Umbilical cord (tissue), 1 donor: ENCODE measurements at regions not wholly inside any gene's neighbourhood (a gene's known extent, or its start where the extent isn't known, plus 50 kb on each side); places are given as distances from the start of the nearest gene placed in this dataset.

Source experiments
- DNase-seq: peaks from one replicate; pipeline ENCODE4 v3.0.0-alpha.2; 2015; ENCODE audit warnings: low spot score

DNA sequence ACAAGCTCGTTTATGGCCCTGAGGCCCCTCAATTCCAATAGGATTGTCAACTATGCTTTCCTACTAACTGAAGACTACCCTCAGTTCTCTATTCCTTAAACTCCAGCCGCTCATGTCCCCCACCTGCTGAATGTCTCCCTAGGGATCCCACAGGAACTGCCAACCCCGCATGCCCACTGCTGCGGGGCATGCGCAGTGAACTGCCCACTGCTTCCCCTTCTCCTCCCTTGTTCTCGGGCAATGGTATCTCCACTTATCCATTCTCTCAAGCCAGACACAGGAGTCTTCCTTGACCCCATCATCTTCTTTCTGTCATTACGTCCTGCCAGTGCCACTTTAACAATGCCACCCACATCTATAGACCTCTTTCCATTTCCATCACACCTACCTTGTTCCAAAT, 90.0 kb downstream of the FGF18 start:
- no peak for DNase-seq

DNA sequence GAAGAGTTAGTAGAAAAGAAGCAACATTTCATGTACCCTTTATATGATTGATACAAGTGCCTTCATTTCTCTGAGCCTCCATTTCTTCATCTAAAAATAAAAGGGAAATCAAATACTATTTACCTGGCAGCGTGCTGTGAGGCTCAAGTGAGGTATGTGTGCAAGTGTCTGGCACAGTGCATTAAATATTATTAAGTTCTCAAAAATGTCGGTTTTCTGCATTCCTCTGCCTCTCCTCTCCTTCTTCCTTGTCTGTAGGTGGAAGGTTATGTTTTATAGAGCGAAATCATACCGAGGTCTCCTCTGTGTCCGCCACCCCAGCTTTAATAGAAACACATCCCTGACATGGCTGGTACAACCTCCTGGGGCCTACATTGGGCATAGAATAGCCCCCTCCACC, 93.0 kb downstream of the FGF18 start:
- peak; percentile 14 for DNase-seq

DNA sequence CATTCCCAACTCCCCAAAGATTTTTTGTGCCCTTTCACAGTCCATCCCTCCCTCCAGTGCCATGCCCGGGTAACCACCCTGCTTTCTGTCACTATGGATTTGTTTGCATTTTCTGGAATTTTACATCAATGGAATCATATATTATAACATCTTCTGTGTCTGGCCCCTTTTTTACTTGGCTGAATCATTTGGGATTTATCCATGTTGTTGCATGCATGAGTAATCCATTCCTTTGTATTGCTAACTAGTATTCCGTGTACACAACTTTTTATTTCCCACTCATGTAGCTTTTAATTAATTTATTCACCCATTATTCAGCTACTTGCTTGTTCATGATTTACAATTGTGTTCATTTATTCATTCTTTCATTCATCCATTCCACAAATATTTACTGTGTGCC, 94.1 kb downstream of the FGF18 start:
- no peak for DNase-seq

DNA sequence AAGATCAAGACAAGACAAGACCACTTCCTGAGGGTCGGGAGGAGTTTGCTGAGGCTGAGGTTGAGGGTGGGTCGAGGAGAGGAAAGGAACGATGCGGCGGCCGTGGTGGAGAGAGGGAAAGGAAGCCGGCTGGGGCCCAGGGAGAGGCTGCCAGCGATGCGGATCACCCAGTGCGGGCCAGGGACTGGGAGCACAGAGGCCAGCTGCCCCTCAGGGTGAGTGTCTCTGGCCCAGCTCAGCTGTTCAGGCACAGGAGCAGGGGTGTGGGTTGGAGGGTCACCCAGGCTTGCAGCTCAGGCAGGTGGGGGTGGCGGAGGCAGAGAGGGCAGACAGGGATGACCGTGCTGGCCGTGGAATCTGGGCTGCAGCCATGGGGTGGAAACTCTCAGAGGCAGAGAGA, 99.5 kb downstream of the FGF18 start:
- DNase-seq: no peak

DNA sequence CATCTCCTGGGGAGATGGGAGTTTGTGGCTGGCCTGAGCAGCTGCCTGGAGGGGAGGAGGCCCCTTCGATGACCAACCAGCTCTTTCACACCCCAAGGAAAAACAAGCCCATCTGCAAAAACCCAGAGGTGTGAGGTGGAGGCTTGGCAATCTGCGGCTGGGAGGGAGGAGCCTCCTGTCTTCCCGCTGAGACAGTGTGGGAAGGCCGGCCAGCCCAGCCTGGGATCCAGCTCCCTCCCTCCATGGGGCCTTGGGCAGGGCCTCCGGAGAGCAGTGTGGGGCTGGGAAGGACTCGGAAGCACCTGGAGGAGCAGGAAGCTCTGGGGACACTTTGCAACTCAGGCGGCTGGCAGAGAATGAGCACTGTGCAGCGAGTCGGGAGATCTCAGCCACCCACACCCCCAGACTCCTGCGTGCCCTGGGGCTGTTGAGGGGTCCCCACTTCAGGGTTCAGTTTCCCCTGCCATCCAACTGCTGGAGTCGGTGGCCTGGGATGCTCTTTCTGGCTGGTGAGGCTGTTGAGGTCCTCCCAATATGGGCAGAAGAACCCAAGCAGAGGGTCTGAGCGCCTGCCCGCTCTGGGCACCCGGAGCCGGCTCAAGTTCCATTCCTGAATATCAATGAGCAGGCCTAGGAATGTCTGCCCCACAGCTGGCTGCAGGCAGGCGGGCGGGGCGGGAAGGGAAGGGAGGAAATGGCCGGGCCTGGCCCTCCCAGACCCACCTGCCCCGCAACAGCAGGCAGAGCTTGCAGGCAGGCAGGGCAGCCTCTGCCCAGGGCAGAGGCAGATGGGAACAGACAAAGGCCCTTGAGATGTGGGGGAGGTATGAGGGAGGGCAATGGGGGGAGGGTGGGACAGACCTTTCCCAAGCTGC, 101.1 kb downstream of the FGF18 start:
- DNase-seq: peak; percentile 81

DNA sequence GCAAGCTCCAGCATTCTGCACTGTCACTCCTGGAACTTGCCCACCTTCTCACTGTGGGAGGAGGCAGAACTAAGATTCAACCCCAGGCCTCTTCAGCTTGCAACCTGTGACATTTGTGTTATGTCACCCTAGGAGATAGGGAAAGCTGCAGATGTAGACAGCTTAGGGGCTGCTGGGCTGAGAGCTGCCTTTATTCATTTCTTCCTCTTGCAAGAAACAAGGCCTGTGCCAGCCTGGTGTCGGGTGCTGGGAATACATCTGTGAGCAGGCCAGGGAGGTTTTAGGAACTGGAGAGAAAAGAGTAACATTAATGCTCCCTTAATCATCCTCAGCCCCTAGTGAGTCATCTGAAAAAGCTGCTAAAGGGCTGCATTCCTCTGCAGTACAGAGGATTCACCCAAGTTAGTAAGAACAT, 101.8 kb downstream of the FGF18 start:
- peak; percentile 98 for DNase-seq

DNA sequence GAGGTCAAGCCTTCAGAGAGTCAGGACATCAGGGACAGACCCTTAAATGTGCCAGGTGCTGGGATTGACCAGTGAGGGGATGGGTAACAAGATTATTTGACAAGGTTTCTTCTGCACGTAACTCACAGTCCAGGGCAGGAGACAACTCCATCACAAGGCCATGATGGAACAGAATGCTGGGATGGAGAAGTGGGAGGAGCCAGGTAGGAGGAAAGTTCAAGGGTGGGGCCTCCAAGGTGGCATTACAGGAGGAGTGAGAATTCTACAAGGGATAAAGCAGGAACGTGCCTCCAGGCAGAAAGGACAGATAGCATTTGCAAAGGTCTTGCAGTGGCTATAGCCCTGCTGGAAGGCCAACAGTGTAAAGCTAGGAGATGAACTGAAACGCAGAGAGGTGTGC, 102.2 kb downstream of the FGF18 start:
- no peak for DNase-seq

DNA sequence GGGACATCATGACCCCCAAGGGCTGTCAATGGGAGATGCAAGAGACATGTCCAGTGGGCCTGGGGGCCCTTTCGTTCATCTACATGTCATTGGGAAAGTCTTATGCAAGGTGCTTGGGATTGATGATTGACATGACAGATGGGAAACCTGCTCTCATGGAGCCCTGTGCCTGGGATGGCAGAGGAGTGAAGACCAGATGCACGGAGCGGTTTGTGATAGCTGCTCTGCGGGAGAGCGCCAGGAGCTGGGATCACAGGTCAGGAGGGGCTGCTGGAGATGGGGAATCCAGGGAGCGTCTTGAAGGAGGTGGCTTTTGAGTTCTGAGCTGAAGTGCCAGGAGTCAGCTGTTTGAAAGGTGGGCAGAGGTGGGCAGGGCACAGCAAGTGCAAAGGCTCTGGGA, 104.3 kb downstream of the FGF18 start:
- no peak for DNase-seq

DNA sequence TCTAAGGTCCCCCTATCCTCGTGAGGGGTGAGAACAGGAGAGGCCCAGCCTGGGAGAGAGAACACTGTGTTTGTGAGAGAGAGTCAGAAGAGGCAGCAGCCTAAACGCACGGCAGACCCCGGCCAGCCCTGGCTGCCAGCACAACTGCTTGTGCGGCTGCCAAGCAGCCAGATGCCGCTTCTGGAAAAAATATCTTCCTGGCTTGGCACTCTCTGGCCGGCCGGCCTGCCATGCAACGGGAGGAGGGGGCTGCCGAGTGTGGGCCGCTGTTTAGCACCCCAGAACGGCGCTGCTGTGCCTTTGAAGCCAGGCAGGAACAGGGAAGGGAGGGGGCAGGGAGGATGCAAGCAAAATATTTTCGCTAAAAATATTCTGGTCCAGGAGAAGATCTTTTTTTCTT, 105.0 kb downstream of the FGF18 start:
- peak; percentile 53 for DNase-seq

DNA sequence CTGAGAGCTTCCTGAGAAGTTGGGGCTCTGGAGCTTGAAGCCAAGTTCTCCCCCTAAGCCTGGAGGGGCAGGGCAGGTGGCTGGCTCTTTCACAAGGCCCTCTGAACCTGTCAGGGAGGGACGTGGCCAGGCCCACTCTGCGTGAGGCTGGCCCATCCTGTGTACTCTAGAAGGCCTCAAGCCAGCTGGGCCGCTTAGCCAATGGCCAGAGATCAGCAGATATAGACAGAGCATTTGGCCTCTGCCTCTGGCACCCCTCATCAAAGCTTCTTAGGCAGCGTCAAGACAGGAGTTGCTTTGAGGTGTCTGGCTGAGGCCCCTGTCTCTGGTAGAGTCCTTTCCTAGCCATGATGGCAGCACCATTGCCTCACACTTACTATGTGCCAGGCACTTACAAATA, 105.6 kb downstream of the FGF18 start:
- no peak for DNase-seq

DNA sequence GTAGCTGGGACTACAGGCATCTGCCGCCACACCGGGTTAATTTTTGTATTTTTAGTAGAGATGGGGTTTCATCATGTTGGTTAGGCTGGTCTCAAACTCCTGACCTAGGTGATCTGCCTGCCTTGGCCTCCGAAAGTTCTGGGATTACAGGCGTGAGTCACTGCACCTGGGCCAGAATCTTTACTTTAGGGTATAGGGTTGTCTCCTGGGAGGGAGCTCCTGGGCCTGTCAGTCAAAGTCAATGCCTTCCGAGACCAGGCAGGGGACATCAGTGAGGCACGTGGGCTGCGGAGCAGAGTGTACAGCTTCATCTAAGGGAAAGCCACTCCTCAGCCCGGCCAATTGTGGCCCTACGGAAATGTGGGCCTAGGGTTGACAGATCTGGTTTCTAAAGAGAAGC, 108.6 kb downstream of the FGF18 start:
- no peak for DNase-seq

DNA sequence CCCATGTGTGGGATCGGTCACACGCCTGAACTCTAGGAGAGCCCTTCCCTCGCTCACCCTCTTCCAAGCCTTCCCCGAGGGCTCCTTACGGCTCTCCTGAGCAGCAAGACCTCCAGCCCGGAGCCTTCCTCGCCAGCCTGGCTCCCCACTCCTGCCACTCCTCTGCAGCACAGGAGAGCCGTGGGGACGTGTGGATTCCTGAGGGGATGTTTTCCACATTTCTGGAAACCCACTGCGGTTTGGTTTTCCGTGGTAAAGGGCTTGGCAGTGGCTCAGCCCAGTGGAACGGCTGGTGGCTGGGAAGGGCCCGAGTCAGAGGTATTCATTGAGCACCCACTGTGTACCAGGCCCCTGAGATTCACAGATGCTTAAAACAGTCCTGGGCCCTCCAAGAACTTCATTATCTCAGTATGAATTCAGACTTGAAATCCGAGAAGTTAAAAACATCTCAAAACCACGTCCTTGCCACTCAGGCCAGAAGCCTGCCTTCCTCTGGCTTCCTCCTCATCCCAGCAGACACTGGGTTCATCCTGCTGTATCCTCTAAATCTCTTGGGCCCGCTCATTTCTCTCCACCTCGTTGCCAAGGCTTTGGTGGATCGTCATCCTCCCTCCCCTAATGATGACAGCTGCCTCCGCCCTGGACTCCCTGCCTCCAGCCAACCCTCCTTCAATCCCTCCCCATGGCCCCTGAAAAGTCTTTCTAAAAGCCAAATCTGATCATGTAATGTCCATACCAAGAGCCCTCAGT, 109.6 kb downstream of the FGF18 start:
- peak; percentile 35 for DNase-seq

DNA sequence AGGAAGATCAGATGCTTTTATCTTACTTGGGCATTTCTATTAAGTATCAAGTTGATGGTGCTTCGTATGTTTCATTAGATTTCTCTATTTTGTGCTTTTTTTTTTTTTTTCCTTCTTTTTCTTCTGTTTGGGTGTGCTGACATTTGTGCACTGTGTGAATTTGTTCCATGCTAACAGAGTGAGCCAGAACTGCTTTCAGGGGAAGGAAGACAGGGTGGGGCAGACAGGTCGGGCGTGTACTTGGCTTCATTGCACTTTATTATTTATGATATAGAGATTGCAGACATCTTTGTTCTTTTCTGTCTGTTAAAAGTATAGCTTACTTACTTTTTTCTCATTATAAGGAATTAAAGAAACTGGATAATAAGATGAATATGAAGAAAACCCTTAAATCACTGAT, 112.2 kb downstream of the FGF18 start:
- peak; percentile 29 for DNase-seq

DNA sequence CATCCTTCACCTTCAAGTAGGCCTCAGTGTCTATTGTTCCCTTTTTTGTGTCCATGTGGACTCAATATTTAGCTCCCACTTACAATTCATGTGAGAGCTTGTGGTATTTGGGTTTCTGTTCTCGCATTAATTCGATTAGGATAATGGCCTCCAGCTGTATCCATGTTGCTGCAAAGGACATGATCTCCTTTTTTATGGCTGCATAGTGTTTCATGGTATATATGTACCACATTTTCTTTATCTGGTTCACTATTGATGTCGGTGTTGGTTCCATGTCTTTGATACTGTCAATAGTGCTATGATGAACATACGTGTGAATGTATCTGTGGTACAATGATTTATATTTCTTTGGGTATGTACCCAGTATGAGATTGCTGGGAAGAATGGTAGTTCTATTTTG, 113.7 kb downstream of the FGF18 start:
- DNase-seq: no peak

DNA sequence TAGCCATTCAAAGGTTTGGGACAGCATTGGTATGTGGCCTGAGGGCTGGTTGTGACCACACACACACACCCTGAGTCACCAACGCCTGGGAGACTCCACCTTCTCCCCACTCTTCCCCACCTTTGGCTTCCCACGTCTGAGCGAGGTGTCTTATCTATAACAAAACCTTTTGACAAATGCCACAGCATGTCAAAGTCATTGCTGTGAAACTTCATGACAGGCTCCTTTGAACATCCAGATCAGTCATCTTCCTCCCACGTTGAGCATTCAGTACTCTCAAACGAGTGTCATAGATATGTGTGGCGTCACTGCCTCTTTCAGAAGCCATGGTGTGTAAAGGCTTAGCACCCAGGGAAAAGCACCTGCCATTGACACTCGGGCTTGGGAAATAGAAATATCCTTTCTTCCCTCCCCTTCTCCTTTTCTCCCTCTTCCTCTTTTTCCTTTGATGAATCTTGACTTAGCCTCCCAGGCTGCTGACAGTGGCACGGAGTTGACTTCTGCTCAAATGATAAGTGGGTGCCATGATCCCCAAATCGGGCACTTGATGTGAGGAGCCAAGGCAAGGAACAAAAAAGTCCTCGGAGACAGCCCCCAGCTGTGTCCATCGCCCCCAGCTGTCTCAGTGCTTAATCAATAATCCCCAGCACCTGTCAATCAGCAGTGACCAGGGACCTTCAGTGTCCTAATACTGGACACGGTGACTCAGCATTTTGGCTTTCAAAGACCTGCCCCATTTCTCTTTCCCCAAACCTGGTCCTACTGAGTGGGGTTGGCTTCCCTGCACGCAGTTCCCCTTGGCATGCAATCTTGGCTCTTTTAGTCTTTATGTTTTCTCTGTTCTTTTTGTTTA, 114.8 kb downstream of the FGF18 start:
- DNase-seq: no peak

DNA sequence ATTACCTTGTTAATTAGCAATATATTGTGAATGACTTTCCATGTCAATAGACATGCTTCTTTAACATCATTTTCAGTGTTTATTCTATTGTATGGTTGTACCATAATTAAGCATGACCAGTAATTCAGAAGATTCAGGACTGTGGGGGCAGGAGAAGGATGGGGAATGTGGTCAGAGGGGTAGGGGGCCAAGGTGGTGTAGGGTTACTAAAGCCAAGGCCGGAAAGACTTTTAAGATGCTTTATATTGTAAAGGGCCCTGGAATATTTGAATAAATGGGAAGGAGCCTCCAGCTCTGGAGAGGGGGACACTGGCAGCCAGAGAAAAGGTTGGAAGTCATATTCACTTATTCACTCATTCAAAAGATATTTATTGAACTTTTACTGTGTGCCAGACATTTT, 115.7 kb downstream of the FGF18 start:
- no peak for DNase-seq

DNA sequence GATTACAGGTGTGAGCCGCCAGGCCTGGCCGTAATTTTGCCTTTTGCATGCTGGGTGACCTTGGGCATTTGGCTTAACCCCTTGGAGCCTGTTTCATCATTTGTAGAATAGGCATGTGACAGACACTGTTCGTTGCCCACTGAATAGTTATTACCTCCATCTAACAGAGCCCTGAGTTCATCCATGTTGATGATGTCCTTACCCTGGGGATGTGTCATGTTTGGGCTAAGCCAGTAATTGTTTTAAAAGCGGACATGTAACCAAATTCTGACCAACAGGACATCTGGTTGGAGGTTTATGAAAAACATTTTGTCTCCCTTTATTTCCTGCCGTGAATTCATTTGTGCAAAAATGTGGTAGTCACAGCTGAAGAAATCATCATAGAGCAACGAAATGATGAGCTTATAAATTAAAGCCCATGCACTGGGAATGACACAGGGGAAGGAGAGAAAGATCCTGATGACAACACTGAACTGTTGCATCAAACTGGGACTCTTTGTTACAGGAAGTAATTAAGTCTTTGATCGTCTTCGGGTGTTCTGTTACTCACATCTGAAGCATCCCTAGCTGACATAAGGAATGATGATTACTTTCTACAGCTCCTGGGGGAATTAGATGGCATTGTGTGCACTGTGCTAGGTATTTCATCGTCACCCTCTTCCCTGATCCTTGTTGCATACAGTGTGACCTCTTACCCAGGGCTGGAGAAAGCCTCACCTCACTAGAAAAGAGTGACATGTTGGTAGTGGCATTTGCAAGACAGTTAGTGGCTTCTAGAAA, 117.8 kb downstream of the FGF18 start:
- no peak for DNase-seq

DNA sequence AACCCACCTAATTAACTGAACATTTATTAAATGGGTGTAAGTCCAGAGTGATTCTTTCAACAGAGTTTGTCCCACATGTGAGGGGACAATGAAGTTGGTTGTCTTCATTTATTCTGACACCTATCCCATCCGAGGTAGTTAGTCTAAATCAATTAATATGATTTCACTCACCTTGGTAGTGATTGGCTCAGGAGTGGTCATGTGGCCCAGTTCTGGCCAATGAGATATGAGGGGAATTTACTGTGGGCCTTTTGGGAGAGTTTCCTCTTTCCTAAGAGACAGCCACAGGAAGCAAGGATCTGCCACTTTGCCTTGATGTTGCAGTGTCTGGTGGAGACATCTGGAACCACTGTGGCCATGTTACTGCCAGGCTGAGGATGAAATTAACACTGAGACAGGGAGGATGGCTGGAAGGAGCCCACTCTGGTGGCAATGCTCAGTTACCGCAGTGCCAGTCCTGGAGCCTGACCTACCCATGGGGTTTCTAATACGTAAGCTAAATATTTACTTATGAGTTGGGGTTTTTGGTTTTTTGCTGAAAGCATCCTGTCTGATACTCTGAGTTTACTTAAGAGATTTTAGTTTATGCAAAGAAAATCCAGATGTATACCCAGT, 118.6 kb downstream of the FGF18 start:
- DNase-seq: no peak

DNA sequence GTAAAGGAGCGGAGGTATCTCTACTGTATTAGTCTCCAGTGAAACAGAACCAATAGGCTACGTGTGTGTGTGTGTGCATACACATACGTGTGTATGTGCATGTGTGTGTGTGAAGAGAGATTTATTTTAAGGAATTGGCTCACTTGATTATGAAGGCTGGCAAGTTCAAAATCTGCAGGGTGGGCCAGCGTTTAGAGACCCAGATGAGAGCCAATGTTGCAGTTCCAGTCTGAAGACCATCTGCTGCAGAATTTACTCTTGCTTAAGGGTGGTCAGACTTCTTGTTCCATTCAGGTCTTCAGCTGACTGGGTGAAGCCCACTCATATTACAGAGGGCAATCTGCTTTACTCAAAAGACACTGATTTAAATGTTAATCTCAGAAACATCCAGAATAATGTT, 119.2 kb downstream of the FGF18 start:
- DNase-seq: no peak

DNA sequence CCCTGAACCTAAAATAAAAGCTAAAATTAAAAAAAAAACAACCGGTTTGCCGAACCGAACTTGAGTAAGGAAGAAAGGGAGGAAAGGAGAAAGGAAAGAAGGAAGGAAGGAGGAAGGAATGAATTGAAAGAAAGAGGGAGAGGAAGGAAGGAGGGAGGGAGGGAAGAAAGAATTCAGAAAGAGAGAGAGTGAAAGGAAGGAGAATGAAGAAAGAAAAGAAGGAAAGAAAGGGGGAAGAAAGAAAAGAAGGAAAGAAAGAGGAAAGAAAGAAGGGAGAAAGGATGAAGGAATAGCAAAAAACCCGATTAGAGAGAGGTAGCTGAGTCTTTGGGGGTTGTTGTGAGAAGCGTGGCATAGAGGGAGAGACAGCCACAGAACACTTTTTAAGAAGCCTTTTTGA, 121.4 kb downstream of the FGF18 start:
- no peak for DNase-seq

DNA sequence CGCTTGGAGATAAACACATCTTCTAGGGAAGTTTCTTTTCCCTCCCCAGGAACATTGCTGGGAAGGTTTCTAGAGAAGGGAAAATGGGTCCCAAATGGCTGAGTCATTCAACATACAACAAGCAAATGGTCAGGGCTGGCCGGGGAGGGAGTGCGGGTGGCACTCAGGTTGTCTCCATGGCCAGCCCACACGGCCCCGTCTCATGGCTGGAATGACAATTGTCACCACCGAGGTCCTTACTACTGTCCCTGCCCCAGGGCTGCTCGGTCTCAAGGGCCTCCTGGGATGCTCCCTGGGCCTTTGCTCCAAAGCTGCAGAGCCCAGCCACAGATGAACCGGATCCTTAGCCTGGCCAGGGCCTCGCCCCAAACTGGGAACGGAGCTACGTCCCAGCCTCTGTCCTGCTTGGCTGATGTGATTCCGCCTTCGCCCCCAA, 121.9 kb downstream of the FGF18 start:
- no peak for DNase-seq
